ENCODE measurements at regions not wholly inside any gene's neighbourhood (a gene's known extent, or its start where the extent isn't known, plus 50 kb on each side); places are given as distances from the start of the nearest gene placed in this dataset.

GRCh38 chr16:8453359-8453758, 137.0 kb downstream of the TMEM114 start:
- Histone ChIP-seq H3K14ac (ENCODE audit: insufficient read length) (no peak overlapping the region), H3K4ac (replicated peaks; ENCODE audit: insufficient read length, low read depth, low read length) (no peak overlapping the region), H2BK15ac (ENCODE audit: low read length) (no peak overlapping the region), H3K4me2 (ENCODE audit: insufficient read depth in 1 of 2, low read depth in 2 of 2, low read length in 2 of 2) (no peak overlapping the region), H2AK5ac (ENCODE audit: low read depth, low read length) (no peak overlapping the region), H3K9me3 (ENCODE audit: insufficient read depth in 2 of 2, low read depth in 1 of 2, low read length in 1 of 2) (no peaks in the 10 kb centered on the region), H3K56ac (replicated peaks; ENCODE audit: insufficient read length, low read depth, low read length) (no peak overlapping the region), H2BK20ac (ENCODE audit: low read length) (no peak overlapping the region), H2BK12ac (ENCODE audit: low read depth, low read length) (no peak overlapping the region), H3K4me1 (replicated peaks in 1 of 4; ENCODE audit: control insufficient read depth in 3 of 4, insufficient read depth in 4 of 4, low read length in 3 of 4) (no peaks in the 10 kb centered on the region), H2BK5ac (ENCODE audit: low read depth, low read length) (no peak overlapping the region), H3K9ac (replicated peaks in 1 of 4; ENCODE audit: extremely low read depth in 1 of 4, low read depth in 3 of 4, low read length in 3 of 4) (no peak overlapping the region), H4K5ac (ENCODE audit: insufficient read length, low read depth, low read length) (no peak overlapping the region), H3K27ac (ENCODE audit: low read depth, low read length) (no peak overlapping the region), H4K91ac (replicated peaks; ENCODE audit: insufficient read length, low read length) (no peak overlapping the region), H3K79me2 (ENCODE audit: control insufficient read depth in 1 of 2, insufficient read depth in 2 of 2, low read length in 2 of 2) (no peaks in the 10 kb centered on the region), H3K27me3 (replicated peaks in 1 of 4; ENCODE audit: control insufficient read depth in 3 of 4, extremely low read depth in 1 of 4, insufficient read depth in 3 of 4, low read length in 3 of 4) (no peaks in the 10 kb centered on the region), H2BK120ac (replicated peaks; ENCODE audit: low read depth, low read length) (no peak overlapping the region), H3K18ac (ENCODE audit: extremely low read depth, low read length) (no peak overlapping the region), H2AFZ (ENCODE audit: low read length) (no peak overlapping the region), H3K4me3 (ENCODE audit: extremely low read depth in 1 of 4, insufficient read depth in 2 of 4, low read depth in 3 of 4, low read length in 4 of 4) (no peak overlapping the region), H3K23me2 (ENCODE audit: low read depth, low read length) (no peaks in the 10 kb centered on the region), H3K36me3 (ENCODE audit: control insufficient read depth in 2 of 4, insufficient read depth in 4 of 4, low read length in 3 of 4) (no peaks in the 10 kb centered on the region), H4K8ac (ENCODE audit: extremely low read depth, insufficient read depth, low read length) (no peak overlapping the region), H3K23ac (ENCODE audit: insufficient read length) (no peak overlapping the region), H4K20me1 (replicated peaks in 1 of 2; ENCODE audit: control insufficient read depth in 1 of 2, insufficient read depth in 2 of 2, low read length in 2 of 2) (no peaks in the 10 kb centered on the region), H3K79me1 (ENCODE audit: low read depth, low read length) (no peaks in the 10 kb centered on the region)
- WGBS, 2 experiments (ENCODE audit: extremely low coverage in 1 of 2, insufficient coverage in 1 of 2, insufficient read length in 1 of 2, insufficient replicate concordance in 2 of 2, low coverage in 1 of 2, low lambda C conversion rate in 2 of 2, missing lambda C conversion rate in 1 of 2): 80% methylated on average over 4 of the region's 4 CpGs; no CpG with 5 or more reads in 1 of the 2 experiments
- no peak for DNase-seq (ENCODE audit: low read depth in 1 of 2, low spot score in 2 of 2)
- no peak for FAIRE-seq
- POLR2A ChIA-PET (ENCODE audit: partially characterized antibody): no interaction called here
- CTCF ChIA-PET (ENCODE audit: partially characterized antibody): no interaction called here
- TF ChIP-seq KDM5A (IDR thresholded peaks at IDR 0.05; ENCODE audit: low read length): no peak
- TF ChIP-seq SP1 (IDR thresholded peaks at IDR 0.05; ENCODE audit: low read depth, low read length): no peak
- no peak for TF ChIP-seq POLR2A (IDR thresholded peaks at IDR 0.05; ENCODE audit: control extremely low read depth in 1 of 2, low read depth in 2 of 2, low read length in 2 of 2)
- no peak for TF ChIP-seq CHD2 (IDR thresholded peaks at IDR 0.05; ENCODE audit: low read length)
- no peak for TF ChIP-seq TCF12 (IDR thresholded peaks at IDR 0.05; ENCODE audit: low read depth, low read length)
- TF ChIP-seq NRF1 (IDR thresholded peaks at IDR 0.05; ENCODE audit: low read depth, low read length): no peak
- TF ChIP-seq, protein P1, sequence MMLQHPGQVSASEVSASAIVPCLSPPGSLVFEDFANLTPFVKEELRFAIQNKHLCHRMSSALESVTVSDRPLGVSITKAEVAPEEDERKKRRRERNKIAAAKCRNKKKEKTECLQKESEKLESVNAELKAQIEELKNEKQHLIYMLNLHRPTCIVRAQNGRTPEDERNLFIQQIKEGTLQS (IDR thresholded peaks at IDR 0.05; ENCODE audit: insufficient read depth, low read depth, low read length): no peak
- TF ChIP-seq CTCF (IDR thresholded peaks at IDR 0.05; ENCODE audit: control extremely low read depth in 1 of 3, insufficient read depth in 1 of 3, low read depth in 1 of 3, low read length in 3 of 3): no peak
- no peak for TF ChIP-seq CHD1 (IDR thresholded peaks at IDR 0.05; ENCODE audit: low read depth, low read length)
- no peak for TF ChIP-seq CEBPB (IDR thresholded peaks at IDR 0.05; ENCODE audit: low read depth, low read length)
- TF ChIP-seq GABPA (IDR thresholded peaks at IDR 0.05; ENCODE audit: borderline replicate concordance, insufficient read depth, low read length): no peak
- TF ChIP-seq SP2 (IDR thresholded peaks at IDR 0.05; ENCODE audit: low read length): no peak
- no peak for TF ChIP-seq BACH1 (IDR thresholded peaks at IDR 0.05; ENCODE audit: low read length)
